Left colon (tissue), 2 donors: ENCODE measurements at regions not wholly inside any gene's neighbourhood (a gene's known extent, or its start where the extent isn't known, plus 50 kb on each side); places are given as distances from the start of the nearest gene placed in this dataset.
"Not testable (repeated sequence)": the region's sequence is repeated elsewhere in the genome, so short reads cannot be mapped to it uniquely, and the experiment has no call there.

Source experiments
- ATAC-seq: fragments of 200-7000 bp; cut with Tn5 transposase; one replicate; pipeline ENCODE4 v1.9.1; 2020; ENCODE audit warnings: mild to moderate bottlenecking, moderate library complexity
- DNase-seq, 2 donors: peaks; one replicate each; pipeline ENCODE4 v3.0.0-alpha.2; 2020
- intact Hi-C, 2 donors: fragments of 100-400 bp; cut with DNase I in 1 of 2; cut with micrococcal nuclease in 1 of 2; formaldehyde crosslinking; loops; one replicate each; pipeline versions ENCODE4 v1.11.2 to v1.14.0; 2022; cut with DNase I, micrococcal nuclease
- donor health status: DM: no; HTN: no; CAD: no.
- donor health status: DM: yes; HTN: yes; CAD: no.

DNA sequence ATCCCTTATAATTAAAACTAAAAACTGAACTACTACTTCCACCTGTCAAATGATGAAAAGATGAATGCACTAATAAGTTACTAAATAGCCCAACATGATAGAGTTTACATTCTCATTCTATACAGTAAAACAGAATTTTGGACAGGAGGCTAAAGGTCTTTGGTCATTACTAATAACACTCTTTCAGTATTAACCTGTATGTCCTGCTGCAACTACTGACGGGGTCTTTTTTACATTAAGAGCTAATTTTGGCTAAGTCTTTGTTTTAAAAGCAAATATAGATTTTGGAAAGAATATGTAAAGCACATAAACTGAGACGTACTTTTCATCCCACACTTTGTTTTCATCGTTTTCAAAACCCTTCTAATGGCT is 175.4 kb upstream of the CDKN3 start:
- DNase-seq (no peak), ATAC-seq (no peak)
- intact Hi-C loops = no loop called here

- DNase-seq (no peak), ATAC-seq (no peak)
- intact Hi-C loops = no loop called here
Measured at GRCh38 chr14:54221971-54222370, 174.8 kb upstream of the CDKN3 start.

GRCh38 chr14:54223831-54224402 is 172.9 kb upstream of the CDKN3 start:
- intact Hi-C loops = no loop called here
- no peak for ATAC-seq
- no peak for DNase-seq

GRCh38 chr14:54225457-54226060 is 171.2 kb upstream of the CDKN3 start:
- intact Hi-C loops = no loop called here
- no peak for DNase-seq
- no peak for ATAC-seq

DNA sequence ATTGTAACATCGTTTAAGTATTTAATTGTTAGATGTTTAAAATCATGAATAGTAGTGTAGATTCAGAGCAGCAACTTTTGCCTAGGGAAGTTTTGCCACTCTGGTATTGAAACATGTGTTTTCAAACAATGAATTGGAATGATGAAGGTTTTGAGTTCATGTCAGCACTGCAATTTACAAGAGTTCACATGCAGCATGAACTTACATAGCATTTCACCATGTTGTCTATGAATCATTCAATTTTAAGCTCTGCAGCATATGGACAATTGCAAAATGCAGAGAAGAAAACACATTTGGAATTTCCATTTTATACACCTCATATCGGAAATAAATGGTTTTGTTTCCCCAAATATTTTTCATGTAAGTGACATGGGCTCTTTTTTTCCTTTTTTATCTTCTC is 170.7 kb upstream of the CDKN3 start:
- DNase-seq (no peak), ATAC-seq (no peak)
- intact Hi-C loops = no loop called here

- ATAC-seq (no peak), DNase-seq (no peak)
- intact Hi-C loops = no loop called here
Measured at GRCh38 chr14:54226558-54226957, 170.2 kb upstream of the CDKN3 start.

DNA sequence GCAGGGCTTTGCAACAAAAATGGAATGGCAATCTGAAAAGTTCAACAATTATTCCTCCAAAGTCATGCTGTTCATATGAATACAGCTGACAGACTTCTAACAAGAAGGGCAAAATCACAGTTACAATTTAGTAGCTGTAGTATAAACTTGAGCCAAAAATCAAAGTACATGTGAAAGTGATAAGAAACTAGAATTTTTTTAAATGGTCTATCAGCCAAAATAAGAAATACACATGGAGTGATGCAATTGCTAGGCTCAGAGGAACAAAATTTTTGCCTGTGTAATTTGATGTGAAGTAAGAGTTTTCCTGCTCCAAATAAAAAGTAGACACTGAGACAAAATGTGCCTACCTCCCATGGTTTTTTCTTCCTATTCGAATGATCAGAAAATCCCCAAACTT is 167.7 kb upstream of the CDKN3 start:
- intact Hi-C loops = no loop called here
- ATAC-seq = no peak
- DNase-seq = no peak

- intact Hi-C loops = no loop called here
- no peak for DNase-seq
- no peak for ATAC-seq
Measured at GRCh38 chr14:54230645-54231044, 166.2 kb upstream of the CDKN3 start.

GRCh38 chr14:54232735-54233134 is 164.1 kb upstream of the CDKN3 start:
- intact Hi-C loops = no loop called here
- ATAC-seq (no peak), DNase-seq (no peak)

DNA sequence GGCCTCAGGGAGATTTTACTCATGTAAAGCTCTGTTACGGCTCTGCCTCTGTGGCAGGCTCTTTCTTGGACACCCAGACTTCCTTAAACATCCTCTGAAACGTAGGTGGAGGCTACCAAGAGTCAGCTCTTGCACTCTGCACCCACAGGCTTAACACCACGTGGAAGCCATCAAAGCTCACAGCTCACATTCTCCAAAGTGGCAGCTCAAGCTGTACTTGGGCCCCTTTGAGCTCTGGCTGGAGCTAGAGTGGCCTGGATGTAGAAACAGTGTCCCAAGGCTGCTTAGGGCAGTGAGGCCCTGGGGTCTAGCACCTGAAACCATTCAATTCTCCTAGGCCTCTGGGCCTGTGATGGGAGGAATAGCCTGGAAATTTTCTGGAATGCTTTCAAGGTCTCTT is 155.3 kb upstream of the CDKN3 start:
- ATAC-seq = no peak
- no peak for DNase-seq
- intact Hi-C loops = no loop called here

GRCh38 chr14:54251356-54251755 is 145.5 kb upstream of the CDKN3 start:
- intact Hi-C loops = no loop called here
- ATAC-seq (no peak), DNase-seq (no peak)

- intact Hi-C loops = no loop called here
- DNase-seq (no peak), ATAC-seq (peak; percentile 46)
Measured at GRCh38 chr14:54252072-54252730, 144.6 kb upstream of the CDKN3 start.

GRCh38 chr14:54253195-54253947 is 143.4 kb upstream of the CDKN3 start:
- intact Hi-C loops = no loop called here
- ATAC-seq = no peak
- no peak for DNase-seq

DNA sequence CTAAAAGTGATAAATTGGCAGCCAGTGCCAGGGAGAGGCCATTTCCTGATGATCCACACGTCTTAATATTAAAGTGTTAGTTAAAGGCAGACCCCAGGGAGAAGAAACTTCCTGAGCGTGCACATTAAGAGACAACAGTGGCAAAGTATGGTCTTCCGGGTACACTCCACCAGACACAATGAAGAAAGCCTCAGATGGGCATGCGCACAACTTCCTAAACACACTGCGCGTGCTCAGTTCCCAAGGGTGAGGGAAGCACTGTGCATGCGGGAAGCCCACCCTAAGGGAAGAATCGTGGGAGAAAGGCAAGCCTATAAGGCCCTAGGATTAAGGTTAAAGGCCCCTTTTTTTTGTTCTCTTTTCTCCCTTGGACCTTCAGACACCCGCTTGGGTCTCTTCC is 140.7 kb upstream of the CDKN3 start:
- intact Hi-C loops = no loop called here
- ATAC-seq (no peak), DNase-seq (no peak)

- DNase-seq = no peak
- no peak for ATAC-seq
- intact Hi-C loops = no loop called here
Measured at GRCh38 chr14:54257424-54257823, 139.4 kb upstream of the CDKN3 start.

DNA sequence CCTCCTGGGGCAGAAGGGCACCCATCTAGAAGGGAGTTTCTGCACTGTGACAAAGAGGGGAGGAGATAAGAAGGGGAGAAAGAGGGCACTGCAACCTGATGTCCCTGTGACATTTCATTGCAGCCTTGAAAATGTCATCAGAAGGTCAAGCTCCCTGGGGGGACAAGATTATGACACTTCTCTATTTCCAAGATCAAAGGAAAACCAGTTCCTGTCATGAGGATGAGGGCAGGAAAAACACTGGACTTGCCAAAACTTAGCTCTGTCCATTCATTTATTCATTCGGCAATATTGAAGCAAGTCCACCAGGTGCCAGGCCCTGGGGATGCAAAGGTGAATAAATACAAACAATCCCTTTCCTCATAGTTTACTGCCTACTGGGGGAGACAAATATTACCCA is 138.4 kb upstream of the CDKN3 start:
- ATAC-seq (no peak), DNase-seq (no peak)
- intact Hi-C loops = no loop called here

- intact Hi-C loops = no loop called here
- ATAC-seq = no peak
- DNase-seq = no peak
Measured at GRCh38 chr14:54259821-54260220, 137.0 kb upstream of the CDKN3 start.

DNA sequence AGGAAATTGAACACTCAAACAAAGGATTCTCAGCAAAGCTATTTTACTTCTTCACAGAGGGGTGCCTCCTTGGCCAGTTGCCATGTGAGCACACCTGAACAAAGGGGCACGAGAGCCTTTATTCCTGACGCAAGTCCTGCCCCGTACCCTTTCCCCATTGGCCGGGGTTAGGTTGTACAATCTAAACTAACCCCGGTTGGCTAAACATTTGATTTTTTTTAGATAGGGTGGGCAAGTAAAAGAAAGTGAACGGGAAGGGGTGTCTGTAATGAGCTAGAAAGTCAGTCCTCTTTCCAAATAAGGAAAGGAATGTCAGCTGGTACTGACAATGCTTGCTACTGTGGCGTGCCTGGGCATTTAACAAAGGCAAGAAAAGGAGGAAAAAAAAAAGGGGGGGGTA is 135.5 kb upstream of the CDKN3 start:
- ATAC-seq (no peak), DNase-seq (no peak)

DNA sequence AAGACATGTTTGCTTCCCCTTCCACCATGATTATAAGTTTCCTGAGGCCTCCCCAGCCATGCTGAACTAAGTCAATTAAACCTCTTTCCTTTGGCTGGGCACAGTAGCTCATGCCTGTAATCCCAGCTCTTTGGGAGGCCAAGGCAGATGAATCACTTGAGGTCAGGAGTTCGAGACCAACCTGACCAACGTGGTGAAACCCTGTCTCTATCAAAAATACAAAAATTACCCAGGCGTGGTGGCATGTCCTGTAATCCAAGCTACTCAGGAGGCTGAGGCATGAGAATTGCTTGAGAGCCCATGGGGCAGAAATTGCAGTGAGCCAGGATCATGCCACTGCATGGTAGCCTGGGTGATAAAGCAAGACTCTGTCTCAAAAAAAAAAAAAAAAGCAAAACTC is 130.2 kb upstream of the CDKN3 start:
- intact Hi-C loops, ATAC-seq, DNase-seq: not testable (repeated sequence)

More for the DNA sequence above, 135.5 kb upstream of the CDKN3 start:
- intact Hi-C loops = no loop called here

DNA sequence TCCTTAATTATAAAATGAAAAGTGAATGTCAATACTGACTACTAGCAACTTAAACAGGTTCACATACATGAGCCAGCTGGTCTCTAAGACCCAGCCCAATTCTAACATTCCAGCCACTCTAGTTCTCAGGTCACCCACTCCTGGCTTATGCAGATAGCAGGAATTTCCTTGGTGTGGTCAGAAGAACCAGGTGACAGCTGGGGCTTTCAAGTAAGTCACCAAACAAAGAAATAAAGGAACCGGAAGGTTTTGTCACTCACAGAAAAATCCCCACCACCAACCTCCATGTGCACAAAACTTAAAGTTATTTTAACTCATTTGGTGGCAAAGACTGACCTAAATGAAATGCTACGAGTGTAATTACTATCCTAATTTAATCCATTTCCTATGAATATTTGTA is 129.6 kb upstream of the CDKN3 start:
- no peak for ATAC-seq

More for the DNA sequence above, 129.6 kb upstream of the CDKN3 start:
- intact Hi-C loops = no loop called here
- DNase-seq = no peak
